Forelimb muscle (tissue), 1 donor: ENCODE measurements at regions not wholly inside any gene's neighbourhood (a gene's known extent, or its start where the extent isn't known, plus 50 kb on each side); places are given as distances from the start of the nearest gene placed in this dataset.

Experiments used
- DNase-seq: peaks from one replicate; pipeline ENCODE4 v3.0.0-alpha.2; 2013; ENCODE audit warnings: low read depth

GRCh38 chr12:3964439-3964838 is 91.2 kb upstream of the PARP11 start:
- DNase-seq: no peak

GRCh38 chr12:3962631-3963483 is 89.7 kb upstream of the PARP11 start:
- DNase-seq: no peak

GRCh38 chr12:3961591-3961990 is 88.4 kb upstream of the PARP11 start:
- no peak for DNase-seq

GRCh38 chr12:3959799-3960560 is 86.8 kb upstream of the PARP11 start:
- no peak for DNase-seq

- no peak for DNase-seq
These were observed 85.3 kb upstream of the PARP11 start for GRCh38 chr12:3958534-3958933.

GRCh38 chr12:3951380-3952135 is 78.4 kb upstream of the PARP11 start:
- DNase-seq: no peak

GRCh38 chr12:3950714-3951320 is 77.6 kb upstream of the PARP11 start:
- no peak for DNase-seq

GRCh38 chr12:3947781-3948180 is 74.6 kb upstream of the PARP11 start:
- no peak for DNase-seq

GRCh38 chr12:3945671-3946070 is 72.5 kb upstream of the PARP11 start:
- DNase-seq: no peak

GRCh38 chr12:3944620-3945019 is 71.4 kb upstream of the PARP11 start:
- no peak for DNase-seq

GRCh38 chr12:3938042-3938544 is 64.9 kb upstream of the PARP11 start:
- no peak for DNase-seq

- no peak for DNase-seq
These were observed 61.9 kb upstream of the PARP11 start for GRCh38 chr12:3935078-3935477.

GRCh38 chr12:3933819-3934192 is 60.6 kb upstream of the PARP11 start:
- no peak for DNase-seq

GRCh38 chr12:3933074-3933818 is 60.0 kb upstream of the PARP11 start:
- DNase-seq: no peak

GRCh38 chr12:3931776-3932175 is 58.6 kb upstream of the PARP11 start:
- no peak for DNase-seq

GRCh38 chr12:3931206-3931605 is 58.0 kb upstream of the PARP11 start:
- no peak for DNase-seq

- DNase-seq: no peak
These were observed 56.8 kb upstream of the PARP11 start for GRCh38 chr12:3929875-3930615.

- peak; percentile 72 for DNase-seq
These were observed 55.5 kb upstream of the PARP11 start for GRCh38 chr12:3928538-3929184.

- DNase-seq: no peak
These were observed 52.4 kb upstream of the PARP11 start for GRCh38 chr12:3925621-3926020.

- DNase-seq: no peak
These were observed 51.6 kb upstream of the PARP11 start for GRCh38 chr12:3924761-3925160.
